ENCODE measurements at regions not wholly inside any gene's neighbourhood (a gene's known extent, or its start where the extent isn't known, plus 50 kb on each side); places are given as distances from the start of the nearest gene placed in this dataset.
"Not testable (repeated sequence)": the region's sequence is repeated elsewhere in the genome, so short reads cannot be mapped to it uniquely, and the experiment has no call there.

GRCh38 chr6:57898850-57899249 is 581.4 kb downstream of the PRIM2 start:
- H3F3A ChIP-seq (ENCODE audit: low read length, unreplicated experiment); H4K20me1 ChIP-seq (ENCODE audit: low read length); H3K36me3 ChIP-seq (ENCODE audit: low read depth, low read length); H2AFZ ChIP-seq (ENCODE audit: low read length); DNase-seq; H3K9me2 ChIP-seq (replicated peaks; ENCODE audit: low read length); H3K9ac ChIP-seq (ENCODE audit: low read length); H3K27ac ChIP-seq (ENCODE audit: low read length); H3K79me2 ChIP-seq (ENCODE audit: low read length); H3K9me3 ChIP-seq (ENCODE audit: low read length); H3K4me3 ChIP-seq (ENCODE audit: low read length); BruUV-seq (replicated peaks); H3K4me2 ChIP-seq (ENCODE audit: low read length); H3K4me1 ChIP-seq (ENCODE audit: insufficient read depth, low read length); intact Hi-C loops (cut with micrococcal nuclease); POLR2A ChIA-PET (ENCODE audit: unreplicated experiment); H3K27me3 ChIP-seq (ENCODE audit: low read length); ATAC-seq; CTCF ChIA-PET: not testable (repeated sequence)

GRCh38 chr6:57900687-57901399 is 583.4 kb downstream of the PRIM2 start:
- H3K36me3 ChIP-seq (ENCODE audit: low read depth, low read length); BruUV-seq (replicated peaks); H3K9me2 ChIP-seq (replicated peaks; ENCODE audit: low read length); H3K9ac ChIP-seq (ENCODE audit: low read length); H3K79me2 ChIP-seq (ENCODE audit: low read length); DNase-seq; H3K27me3 ChIP-seq (ENCODE audit: low read length); H2AFZ ChIP-seq (ENCODE audit: low read length); H3K4me1 ChIP-seq (ENCODE audit: insufficient read depth, low read length); intact Hi-C loops (cut with micrococcal nuclease); POLR2A ChIA-PET (ENCODE audit: unreplicated experiment); H4K20me1 ChIP-seq (ENCODE audit: low read length); H3K27ac ChIP-seq (ENCODE audit: low read length); H3K9me3 ChIP-seq (ENCODE audit: low read length); H3K4me2 ChIP-seq (ENCODE audit: low read length); ATAC-seq; H3K4me3 ChIP-seq (ENCODE audit: low read length); CTCF ChIA-PET; H3F3A ChIP-seq (ENCODE audit: low read length, unreplicated experiment): not testable (repeated sequence)

- H3K4me3 ChIP-seq (ENCODE audit: low read length); DNase-seq; H3K9me2 ChIP-seq (replicated peaks; ENCODE audit: low read length); H3K27me3 ChIP-seq (ENCODE audit: low read length); CTCF ChIA-PET; H3K36me3 ChIP-seq (ENCODE audit: low read depth, low read length); H3F3A ChIP-seq (ENCODE audit: low read length, unreplicated experiment); H3K9me3 ChIP-seq (ENCODE audit: low read length); BruUV-seq (replicated peaks); H3K4me2 ChIP-seq (ENCODE audit: low read length); H2AFZ ChIP-seq (ENCODE audit: low read length); H4K20me1 ChIP-seq (ENCODE audit: low read length); H3K4me1 ChIP-seq (ENCODE audit: insufficient read depth, low read length); POLR2A ChIA-PET (ENCODE audit: unreplicated experiment); H3K27ac ChIP-seq (ENCODE audit: low read length); ATAC-seq; intact Hi-C loops (cut with micrococcal nuclease); H3K9ac ChIP-seq (ENCODE audit: low read length); H3K79me2 ChIP-seq (ENCODE audit: low read length): not testable (repeated sequence)
Measured at GRCh38 chr6:57901445-57901844, 584.0 kb downstream of the PRIM2 start.

DNA sequence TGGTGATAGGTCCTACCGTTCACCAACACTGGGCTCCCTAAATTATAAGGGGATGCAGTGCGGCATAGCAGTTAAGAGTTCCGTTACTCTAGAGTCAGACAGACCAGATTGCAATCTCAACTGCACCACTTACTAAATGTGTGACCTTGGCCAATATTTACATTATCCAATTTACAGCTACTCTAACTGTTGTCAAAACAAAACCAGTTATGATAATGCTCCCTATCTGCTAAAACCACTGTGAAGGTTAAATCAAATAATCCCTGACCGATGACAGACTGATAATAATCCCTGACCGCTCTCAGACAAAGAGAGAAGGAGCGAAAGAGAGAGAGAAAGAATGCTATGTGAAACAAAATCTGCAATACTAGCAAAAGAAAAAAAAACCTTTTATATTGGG is 586.9 kb downstream of the PRIM2 start:
- H3K9me2 ChIP-seq (replicated peaks; ENCODE audit: low read length); H4K20me1 ChIP-seq (ENCODE audit: low read length); H3K9me3 ChIP-seq (ENCODE audit: low read length); H3K4me1 ChIP-seq (ENCODE audit: insufficient read depth, low read length); H3K4me2 ChIP-seq (ENCODE audit: low read length); H3K9ac ChIP-seq (ENCODE audit: low read length); BruUV-seq (replicated peaks); H3K36me3 ChIP-seq (ENCODE audit: low read depth, low read length); ATAC-seq; H3F3A ChIP-seq (ENCODE audit: low read length, unreplicated experiment); H2AFZ ChIP-seq (ENCODE audit: low read length); POLR2A ChIA-PET (ENCODE audit: unreplicated experiment); H3K27me3 ChIP-seq (ENCODE audit: low read length); H3K79me2 ChIP-seq (ENCODE audit: low read length); CTCF ChIA-PET; H3K27ac ChIP-seq (ENCODE audit: low read length); DNase-seq; H3K4me3 ChIP-seq (ENCODE audit: low read length); intact Hi-C loops (cut with micrococcal nuclease): not testable (repeated sequence)

GRCh38 chr6:57915300-57915699 is 597.9 kb downstream of the PRIM2 start:
- DNase-seq; H3K27ac ChIP-seq (ENCODE audit: low read length); H3F3A ChIP-seq (ENCODE audit: low read length, unreplicated experiment); H3K27me3 ChIP-seq (ENCODE audit: low read length); H3K4me1 ChIP-seq (ENCODE audit: insufficient read depth, low read length); H3K4me2 ChIP-seq (ENCODE audit: low read length); H3K79me2 ChIP-seq (ENCODE audit: low read length); H3K9ac ChIP-seq (ENCODE audit: low read length); H2AFZ ChIP-seq (ENCODE audit: low read length); POLR2A ChIA-PET (ENCODE audit: unreplicated experiment); H3K4me3 ChIP-seq (ENCODE audit: low read length); H3K9me2 ChIP-seq (replicated peaks; ENCODE audit: low read length); CTCF ChIA-PET; intact Hi-C loops (cut with micrococcal nuclease); H3K36me3 ChIP-seq (ENCODE audit: low read depth, low read length); BruUV-seq (replicated peaks); H4K20me1 ChIP-seq (ENCODE audit: low read length); H3K9me3 ChIP-seq (ENCODE audit: low read length); ATAC-seq: not testable (repeated sequence)

DNA sequence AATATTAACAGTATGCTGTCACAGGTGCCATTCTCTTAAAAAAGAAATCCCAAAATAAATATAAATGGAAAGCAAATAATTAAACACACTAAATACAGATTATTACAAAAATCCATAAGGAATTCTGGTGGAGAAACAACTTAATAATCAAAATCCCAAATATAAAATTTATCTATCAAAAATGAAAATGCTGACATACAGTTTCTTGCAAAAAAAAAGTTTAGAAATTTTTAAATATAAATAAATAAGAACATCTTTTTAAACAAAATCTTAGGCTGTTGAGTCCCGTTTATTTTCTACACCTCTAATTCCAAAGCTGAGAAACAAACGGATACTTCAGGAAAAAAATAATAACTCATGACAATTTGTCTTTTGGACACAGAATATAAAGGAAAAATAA is 625.5 kb downstream of the PRIM2 start:
- POLR2A ChIA-PET (ENCODE audit: unreplicated experiment); H3F3A ChIP-seq (ENCODE audit: low read length, unreplicated experiment); H2AFZ ChIP-seq (ENCODE audit: low read length); H3K36me3 ChIP-seq (ENCODE audit: low read depth, low read length); H3K79me2 ChIP-seq (ENCODE audit: low read length); BruUV-seq (replicated peaks); H3K9me2 ChIP-seq (replicated peaks; ENCODE audit: low read length); DNase-seq; H3K4me1 ChIP-seq (ENCODE audit: insufficient read depth, low read length); H3K27ac ChIP-seq (ENCODE audit: low read length); H3K9ac ChIP-seq (ENCODE audit: low read length); CTCF ChIA-PET; intact Hi-C loops (cut with micrococcal nuclease); H3K4me2 ChIP-seq (ENCODE audit: low read length); H3K27me3 ChIP-seq (ENCODE audit: low read length); H3K4me3 ChIP-seq (ENCODE audit: low read length); H3K9me3 ChIP-seq (ENCODE audit: low read length); H4K20me1 ChIP-seq (ENCODE audit: low read length); ATAC-seq: not testable (repeated sequence)

- DNase-seq; H3K27ac ChIP-seq (ENCODE audit: low read length); POLR2A ChIA-PET (ENCODE audit: unreplicated experiment); H3K9me3 ChIP-seq (ENCODE audit: low read length); H3K9ac ChIP-seq (ENCODE audit: low read length); H3K79me2 ChIP-seq (ENCODE audit: low read length); H2AFZ ChIP-seq (ENCODE audit: low read length); H3K4me1 ChIP-seq (ENCODE audit: insufficient read depth, low read length); intact Hi-C loops (cut with micrococcal nuclease); H3K4me3 ChIP-seq (ENCODE audit: low read length); H3K27me3 ChIP-seq (ENCODE audit: low read length); H3F3A ChIP-seq (ENCODE audit: low read length, unreplicated experiment); BruUV-seq (replicated peaks); CTCF ChIA-PET; H3K9me2 ChIP-seq (replicated peaks; ENCODE audit: low read length); H3K36me3 ChIP-seq (ENCODE audit: low read depth, low read length); H4K20me1 ChIP-seq (ENCODE audit: low read length); H3K4me2 ChIP-seq (ENCODE audit: low read length); ATAC-seq: not testable (repeated sequence)
Measured at GRCh38 chr6:57946084-57946768, 628.8 kb downstream of the PRIM2 start.
